ENCODE measurements at regions not wholly inside any gene's neighbourhood (a gene's known extent, or its start where the extent isn't known, plus 50 kb on each side); places are given as distances from the start of the nearest gene placed in this dataset.

GRCh38 chr19:30304540-30304939 lies 67.6 kb upstream of the ZNF536 start:
- intact Hi-C loops (cut with micrococcal nuclease; ENCODE audit: unreplicated experiment) = no loop called here
- ChIA-PET POLR2A (no interaction called here), CTCF (no interaction called here)
- no peak for DNase-seq
- Mint-ChIP-seq H3K4me1 (ENCODE audit: low read depth, unreplicated experiment) (no peaks in the 10 kb centered on the region), H3K9me3 (ENCODE audit: unreplicated experiment) (no peaks in the 10 kb centered on the region), H3K27me3 (ENCODE audit: insufficient read depth, unreplicated experiment) (peaks cover 4% of the 10 kb centered on the region), H3K36me3 (ENCODE audit: insufficient read depth, unreplicated experiment) (no peaks in the 10 kb centered on the region), H3K4me3 (ENCODE audit: unreplicated experiment) (no peak overlapping the region), H3K27ac (ENCODE audit: unreplicated experiment) (no peak overlapping the region)
- Histone ChIP-seq H3K36me3 (ENCODE audit: control insufficient read depth, insufficient read depth, low read length) (no peaks in the 10 kb centered on the region), H3K4me3 (ENCODE audit: low read depth, low read length) (no peak overlapping the region), H3K4me1 (no peaks in the 10 kb centered on the region), H3K9me3 (no peaks in the 10 kb centered on the region), H3K27me3 (replicated peaks; ENCODE audit: control insufficient read depth, insufficient read depth, low read length) (0 out of 2 replicates have a peak, but pooled peaks cover 1% of the 10 kb centered on the region)
- no TSS peak for BruUV-seq (replicated peaks)
- TF ChIP-seq, protein P1, sequence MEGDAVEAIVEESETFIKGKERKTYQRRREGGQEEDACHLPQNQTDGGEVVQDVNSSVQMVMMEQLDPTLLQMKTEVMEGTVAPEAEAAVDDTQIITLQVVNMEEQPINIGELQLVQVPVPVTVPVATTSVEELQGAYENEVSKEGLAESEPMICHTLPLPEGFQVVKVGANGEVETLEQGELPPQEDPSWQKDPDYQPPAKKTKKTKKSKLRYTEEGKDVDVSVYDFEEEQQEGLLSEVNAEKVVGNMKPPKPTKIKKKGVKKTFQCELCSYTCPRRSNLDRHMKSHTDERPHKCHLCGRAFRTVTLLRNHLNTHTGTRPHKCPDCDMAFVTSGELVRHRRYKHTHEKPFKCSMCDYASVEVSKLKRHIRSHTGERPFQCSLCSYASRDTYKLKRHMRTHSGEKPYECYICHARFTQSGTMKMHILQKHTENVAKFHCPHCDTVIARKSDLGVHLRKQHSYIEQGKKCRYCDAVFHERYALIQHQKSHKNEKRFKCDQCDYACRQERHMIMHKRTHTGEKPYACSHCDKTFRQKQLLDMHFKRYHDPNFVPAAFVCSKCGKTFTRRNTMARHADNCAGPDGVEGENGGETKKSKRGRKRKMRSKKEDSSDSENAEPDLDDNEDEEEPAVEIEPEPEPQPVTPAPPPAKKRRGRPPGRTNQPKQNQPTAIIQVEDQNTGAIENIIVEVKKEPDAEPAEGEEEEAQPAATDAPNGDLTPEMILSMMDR (IDR thresholded peaks at IDR 0.05; ENCODE audit: insufficient read depth in 1 of 2, low read depth in 1 of 2, low read length in 1 of 2, severe bottlenecking in 1 of 2, unreplicated experiment in 1 of 2) = no peak

DNA sequence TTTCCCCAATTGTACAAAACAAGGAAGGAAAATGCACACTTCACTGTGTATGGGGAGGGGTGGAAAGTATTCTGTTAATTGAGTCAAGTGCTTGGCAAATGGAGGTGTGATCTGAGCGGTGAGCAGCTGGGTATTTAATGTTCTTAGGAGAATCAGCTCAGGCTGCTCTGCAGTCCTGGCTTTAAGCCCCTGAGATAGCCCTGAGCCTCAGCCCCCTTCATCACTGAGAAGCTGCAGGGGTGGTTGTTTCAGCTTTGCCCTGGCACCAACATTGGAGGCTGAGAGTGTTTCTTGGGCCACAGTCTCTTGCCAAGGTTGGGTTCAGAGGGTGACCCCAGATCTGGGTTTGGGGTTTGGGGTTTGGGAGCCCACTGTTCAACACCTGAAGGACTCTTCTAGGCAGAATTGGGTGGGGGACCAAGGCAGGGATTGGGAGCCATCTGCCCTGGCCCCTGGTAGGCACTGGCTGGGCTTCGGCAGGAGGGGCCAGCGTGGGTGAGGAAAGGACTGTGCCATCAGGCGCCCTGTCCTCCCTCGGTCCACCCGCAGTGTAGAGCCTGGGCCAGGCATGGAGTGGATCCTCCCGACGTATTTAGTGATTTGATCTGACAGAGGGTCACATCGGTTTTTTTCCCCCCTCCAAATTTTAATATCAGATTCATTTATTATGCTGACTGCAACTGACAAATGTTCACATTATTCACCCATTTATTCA lies 66.7 kb upstream of the ZNF536 start:
- no peaks in the 10 kb centered on the region for H3K36me3 Mint-ChIP-seq (ENCODE audit: insufficient read depth, unreplicated experiment)
- CTCF ChIA-PET = no interaction called here
- intact Hi-C loops (cut with micrococcal nuclease; ENCODE audit: unreplicated experiment) = no loop called here
- 0 out of 2 replicates have a peak, but pooled peaks cover 1% of the 10 kb centered on the region for H3K27me3 ChIP-seq (replicated peaks; ENCODE audit: control insufficient read depth, insufficient read depth, low read length)
- no peaks in the 10 kb centered on the region for H3K9me3 Mint-ChIP-seq (ENCODE audit: unreplicated experiment)
- TF ChIP-seq, protein P1 (IDR thresholded peaks at IDR 0.05; ENCODE audit: insufficient read depth in 1 of 2, low read depth in 1 of 2, low read length in 1 of 2, severe bottlenecking in 1 of 2, unreplicated experiment in 1 of 2) = no peak
- H3K4me3 ChIP-seq (ENCODE audit: low read depth, low read length) = no peak overlapping the region
- BruUV-seq (replicated peaks) = no TSS peak
- POLR2A ChIA-PET = no interaction called here
- H3K27ac Mint-ChIP-seq (ENCODE audit: unreplicated experiment) = no peak overlapping the region
- no peak for DNase-seq
- no peaks in the 10 kb centered on the region for H3K27me3 Mint-ChIP-seq (ENCODE audit: insufficient read depth, unreplicated experiment)
- no peaks in the 10 kb centered on the region for H3K4me1 Mint-ChIP-seq (ENCODE audit: low read depth, unreplicated experiment)
- no peaks in the 10 kb centered on the region for H3K4me1 ChIP-seq
- H3K9me3 ChIP-seq = no peaks in the 10 kb centered on the region
- H3K36me3 ChIP-seq (ENCODE audit: control insufficient read depth, insufficient read depth, low read length) = no peaks in the 10 kb centered on the region
- no peak overlapping the region for H3K4me3 Mint-ChIP-seq (ENCODE audit: unreplicated experiment)

- Histone ChIP-seq H3K36me3 (ENCODE audit: control insufficient read depth, insufficient read depth, low read length) (no peaks in the 10 kb centered on the region), H3K9me3 (no peaks in the 10 kb centered on the region), H3K27me3 (replicated peaks; ENCODE audit: control insufficient read depth, insufficient read depth, low read length) (0 out of 2 replicates have a peak, but pooled peaks cover 1% of the 10 kb centered on the region), H3K4me1 (no peaks in the 10 kb centered on the region), H3K4me3 (ENCODE audit: low read depth, low read length) (no peak overlapping the region)
- Mint-ChIP-seq H3K27me3 (ENCODE audit: insufficient read depth, unreplicated experiment) (no peaks in the 10 kb centered on the region), H3K27ac (ENCODE audit: unreplicated experiment) (no peak overlapping the region), H3K36me3 (ENCODE audit: insufficient read depth, unreplicated experiment) (no peaks in the 10 kb centered on the region), H3K4me3 (ENCODE audit: unreplicated experiment) (no peak overlapping the region), H3K4me1 (ENCODE audit: low read depth, unreplicated experiment) (no peaks in the 10 kb centered on the region), H3K9me3 (ENCODE audit: unreplicated experiment) (no peaks in the 10 kb centered on the region)
- TF ChIP-seq, protein P1 (IDR thresholded peaks at IDR 0.05; ENCODE audit: insufficient read depth in 1 of 2, low read depth in 1 of 2, low read length in 1 of 2, severe bottlenecking in 1 of 2, unreplicated experiment in 1 of 2) = no peak
- DNase-seq = no peak
- POLR2A ChIA-PET = no interaction called here
- CTCF ChIA-PET = no interaction called here
- intact Hi-C loops (cut with micrococcal nuclease; ENCODE audit: unreplicated experiment) = no loop called here
- no TSS peak for BruUV-seq (replicated peaks)
These were observed 64.8 kb upstream of the ZNF536 start for GRCh38 chr19:30307191-30307974.
